CD4-positive, alpha-beta T cell (primary cell): ENCODE measurements at regions not wholly inside any gene's neighbourhood (a gene's known extent, or its start where the extent isn't known, plus 50 kb on each side); places are given as distances from the start of the nearest gene placed in this dataset.

Source experiments
- ATAC-seq: fragments of 200-7000 bp; cut with Tn5 transposase; one replicate; pipeline ENCODE4 v1.10.0; 2022; ENCODE audit warnings: mild to moderate bottlenecking; ENCODE audit not compliant: poor library complexity
- CTCF ChIA-PET: fragments of 350-600 bp; sonication (Branson Sonifier 250); formaldehyde crosslinking; loops from one replicate; lab custom pipeline; 2021; ENCODE audit warnings: antibody characterized with exemption, inconsistent platforms; lab: Charles Lee
- POLR2A ChIA-PET: fragments of 350-600 bp; sonication (Branson Sonifier 250); formaldehyde crosslinking; loops from one replicate; lab custom pipeline; 2021; ENCODE audit warnings: antibody characterized with exemption, inconsistent platforms; lab: Charles Lee
- DNase-seq, 14 experiments: peaks; one replicate each; pipeline ENCODE4 v3.0.0-alpha.2; 2013 to 2020; ENCODE audit warnings: mixed read lengths in 2 of 14
- H3K27ac ChIP-seq, 2 donors: one replicate each; pipeline versions ENCODE4 v1.5.1 to v1.7.0; 2013; ENCODE audit warnings: low read length in 2 of 2, low read depth in 1 of 2, mild to moderate bottlenecking in 1 of 2
- H3K27me3 ChIP-seq, 2 experiments: 1 replicate in 1 of 2; 2 replicates in 1 of 2; pipeline versions ENCODE4 v1.6.1 to v1.7.0; 2013; ENCODE audit warnings: low read length in 2 of 2, control low read depth in 1 of 2, mild to moderate bottlenecking in 1 of 2, moderate library complexity in 1 of 2; ENCODE audit not compliant: insufficient read depth in 2 of 2, control insufficient read depth in 1 of 2
- H3K36me3 ChIP-seq: one replicate; pipeline ENCODE4 v1.6.1; 2013; ENCODE audit warnings: low read length, control low read depth; ENCODE audit not compliant: insufficient read depth
- H3K4me1 ChIP-seq: one replicate; pipeline ENCODE4 v1.6.1; 2013; ENCODE audit warnings: low read length, control low read depth; ENCODE audit not compliant: insufficient read depth
- H3K4me3 ChIP-seq: one replicate; pipeline ENCODE4 v1.5.1; 2013; ENCODE audit warnings: mild to moderate bottlenecking, low read length, moderate library complexity
- H3K9me3 ChIP-seq, 2 experiments: 1 replicate in 1 of 2; 2 replicates in 1 of 2; pipeline versions ENCODE4 v1.6.1 to v1.7.0; 2013; ENCODE audit warnings: low read length in 2 of 2, mild to moderate bottlenecking in 2 of 2, control low read depth in 1 of 2, moderate library complexity in 1 of 2; ENCODE audit not compliant: control insufficient read depth in 1 of 2, insufficient read depth in 1 of 2
- H3K27ac Mint-ChIP-seq: one replicate; pipeline ENCODE4 v1.8.0; 2020; ENCODE audit warnings: mixed read lengths
- H3K27me3 Mint-ChIP-seq: one replicate; pipeline ENCODE4 v1.8.0; 2021; ENCODE audit warnings: mixed read lengths
- H3K36me3 Mint-ChIP-seq: one replicate; pipeline ENCODE4 v1.8.0; 2021; ENCODE audit warnings: low read depth, mixed read lengths
- H3K4me1 Mint-ChIP-seq: one replicate; pipeline ENCODE4 v1.8.0; 2021; ENCODE audit warnings: low read depth, mixed read lengths
- H3K4me3 Mint-ChIP-seq: one replicate; pipeline ENCODE4 v1.8.0; 2020; ENCODE audit warnings: mild to moderate bottlenecking, mixed read lengths
- H3K9me3 Mint-ChIP-seq: one replicate; pipeline ENCODE4 v1.8.0; 2020; ENCODE audit warnings: mixed read lengths
- intact Hi-C, 2 experiments: fragments of 100-400 bp; cut with DNase I in 1 of 2; cut with micrococcal nuclease in 1 of 2; formaldehyde crosslinking; loops; one replicate each; pipeline versions ENCODE4 v1.15.1 to v1.9.0; 2023 to 2025; cut with DNase I, micrococcal nuclease
- TF ChIP-seq, protein P1 (sequence below): fragments of 200-600 bp; IDR thresholded peaks from one replicate; pipeline ENCODE4 v1.8.0; 2022; ENCODE audit warnings: antibody characterized with exemption, mild to moderate bottlenecking

DNA sequence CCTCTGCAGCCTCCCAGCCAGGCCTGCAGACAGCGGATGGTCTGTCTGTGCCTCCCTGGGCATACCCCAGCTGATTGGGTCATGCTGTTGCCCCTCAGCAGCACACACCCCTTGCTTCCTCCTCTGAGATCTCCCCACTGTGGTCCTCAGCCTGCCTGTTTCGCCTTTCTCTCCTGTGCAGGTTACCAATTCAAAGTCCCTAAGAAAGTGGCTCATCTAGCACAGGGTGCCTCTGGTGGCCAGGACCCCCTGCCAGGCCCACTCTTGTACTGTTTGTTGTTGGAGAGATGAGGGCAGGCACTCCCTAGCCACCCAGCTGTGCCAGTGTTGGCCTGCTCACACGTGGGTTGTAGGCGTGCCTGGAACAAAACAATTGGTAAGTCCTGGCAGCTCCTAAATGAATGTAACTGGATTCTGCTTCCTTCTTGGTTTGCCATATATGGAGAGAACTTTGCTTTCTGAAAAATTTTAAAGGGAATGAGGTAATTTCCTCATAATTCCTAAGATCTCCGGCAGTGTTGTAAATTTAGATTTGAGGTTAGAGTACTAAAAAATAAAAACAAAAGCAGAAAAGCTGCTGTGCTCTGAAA lies 213.2 kb upstream of the IL12A start:
- no peak overlapping the region for H3K27ac ChIP-seq
- CTCF ChIA-PET = no interaction called here
- no peaks in the 10 kb centered on the region for H3K4me1 Mint-ChIP-seq
- H3K9me3 Mint-ChIP-seq = no peaks in the 10 kb centered on the region
- POLR2A ChIA-PET = no interaction called here
- ATAC-seq (no peak), DNase-seq (no peak)
- H3K36me3 Mint-ChIP-seq = no peaks in the 10 kb centered on the region
- TF ChIP-seq, protein P1, sequence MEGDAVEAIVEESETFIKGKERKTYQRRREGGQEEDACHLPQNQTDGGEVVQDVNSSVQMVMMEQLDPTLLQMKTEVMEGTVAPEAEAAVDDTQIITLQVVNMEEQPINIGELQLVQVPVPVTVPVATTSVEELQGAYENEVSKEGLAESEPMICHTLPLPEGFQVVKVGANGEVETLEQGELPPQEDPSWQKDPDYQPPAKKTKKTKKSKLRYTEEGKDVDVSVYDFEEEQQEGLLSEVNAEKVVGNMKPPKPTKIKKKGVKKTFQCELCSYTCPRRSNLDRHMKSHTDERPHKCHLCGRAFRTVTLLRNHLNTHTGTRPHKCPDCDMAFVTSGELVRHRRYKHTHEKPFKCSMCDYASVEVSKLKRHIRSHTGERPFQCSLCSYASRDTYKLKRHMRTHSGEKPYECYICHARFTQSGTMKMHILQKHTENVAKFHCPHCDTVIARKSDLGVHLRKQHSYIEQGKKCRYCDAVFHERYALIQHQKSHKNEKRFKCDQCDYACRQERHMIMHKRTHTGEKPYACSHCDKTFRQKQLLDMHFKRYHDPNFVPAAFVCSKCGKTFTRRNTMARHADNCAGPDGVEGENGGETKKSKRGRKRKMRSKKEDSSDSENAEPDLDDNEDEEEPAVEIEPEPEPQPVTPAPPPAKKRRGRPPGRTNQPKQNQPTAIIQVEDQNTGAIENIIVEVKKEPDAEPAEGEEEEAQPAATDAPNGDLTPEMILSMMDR = no peak
- H3K27me3 ChIP-seq = peaks cover 0 to 4% of the 10 kb centered on the region in 2 experiments
- no peak overlapping the region for H3K4me3 ChIP-seq
- H3K4me3 Mint-ChIP-seq = no peak overlapping the region
- H3K27ac Mint-ChIP-seq = no peak overlapping the region
- H3K4me1 ChIP-seq = no peaks in the 10 kb centered on the region
- no peaks in the 10 kb centered on the region for H3K36me3 ChIP-seq
- intact Hi-C loops = no loop called here
- H3K9me3 ChIP-seq = no peaks in the 10 kb centered on the region
- H3K27me3 Mint-ChIP-seq = peaks cover 6% of the 10 kb centered on the region

DNA sequence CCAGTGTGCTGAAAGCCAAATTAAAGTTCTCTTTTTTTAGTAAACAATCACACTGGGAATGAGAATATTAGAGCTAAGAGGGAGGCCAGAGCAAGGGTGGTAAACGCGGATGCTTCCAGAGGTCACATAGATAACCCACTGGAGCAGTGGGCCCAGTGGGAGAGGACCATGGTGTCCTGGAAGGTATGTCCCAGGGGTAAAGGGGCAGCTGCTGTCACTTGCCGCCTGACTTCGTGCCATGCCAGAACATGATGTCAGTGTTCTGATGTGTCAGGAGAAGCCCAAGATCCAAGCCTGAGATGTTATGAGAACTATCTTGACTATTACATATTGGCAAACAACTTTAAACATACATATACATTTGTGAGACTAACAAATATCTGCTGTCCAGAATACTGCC lies 211.9 kb upstream of the IL12A start:
- intact Hi-C loops = no loop called here
- ChIA-PET CTCF (no interaction called here), POLR2A (no interaction called here)
- Mint-ChIP-seq H3K27ac (no peak overlapping the region), H3K36me3 (no peaks in the 10 kb centered on the region), H3K27me3 (peaks cover 6% of the 10 kb centered on the region), H3K4me3 (no peak overlapping the region), H3K9me3 (no peaks in the 10 kb centered on the region), H3K4me1 (no peaks in the 10 kb centered on the region)
- Histone ChIP-seq H3K9me3 (no peaks in the 10 kb centered on the region), H3K4me3 (no peak overlapping the region), H3K27me3 (peaks cover 0 to 4% of the 10 kb centered on the region in 2 experiments), H3K4me1 (no peaks in the 10 kb centered on the region), H3K27ac (no peak overlapping the region), H3K36me3 (no peaks in the 10 kb centered on the region)
- TF ChIP-seq, protein P1 = no peak
- DNase-seq (no peak), ATAC-seq (no peak)

DNA sequence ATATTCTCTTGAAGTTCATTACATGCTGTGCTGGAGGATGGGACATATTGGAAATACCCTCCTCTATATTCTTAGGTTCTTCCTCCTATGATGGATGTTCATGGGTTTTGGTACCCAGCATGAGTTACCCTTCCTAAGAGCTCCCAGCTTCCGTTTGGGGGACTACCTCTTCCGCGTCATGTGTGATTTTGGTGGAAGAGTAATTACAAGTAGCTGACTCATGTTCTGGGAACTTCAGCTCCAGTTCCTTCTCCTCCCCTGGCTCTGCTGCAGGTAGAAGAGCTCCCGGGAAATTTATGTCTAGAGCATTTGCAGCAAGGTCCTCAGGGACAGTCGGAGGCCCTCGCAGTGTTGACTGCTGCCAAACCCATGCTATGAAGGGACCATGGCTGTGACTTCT lies 208.8 kb upstream of the IL12A start:
- TF ChIP-seq, protein P1 = no peak
- no peaks in the 10 kb centered on the region for H3K4me1 ChIP-seq
- H3K9me3 ChIP-seq = no peaks in the 10 kb centered on the region
- Mint-ChIP-seq H3K4me1 (no peaks in the 10 kb centered on the region), H3K27ac (no peak overlapping the region), H3K36me3 (no peaks in the 10 kb centered on the region), H3K27me3 (peaks cover 16% of the 10 kb centered on the region), H3K9me3 (no peaks in the 10 kb centered on the region), H3K4me3 (no peak overlapping the region)
- CTCF ChIA-PET = no interaction called here
- DNase-seq (no peak), ATAC-seq (no peak)
- intact Hi-C loops = no loop called here
- no peak overlapping the region for H3K27ac ChIP-seq
- no peak overlapping the region for H3K4me3 ChIP-seq
- peaks cover 0 to 4% of the 10 kb centered on the region in 2 experiments for H3K27me3 ChIP-seq
- POLR2A ChIA-PET = no interaction called here
- H3K36me3 ChIP-seq = no peaks in the 10 kb centered on the region
